D721Med (cell line): ENCODE measurements at regions not wholly inside any gene's neighbourhood (a gene's known extent, or its start where the extent isn't known, plus 50 kb on each side); places are given as distances from the start of the nearest gene placed in this dataset.

Experiments
- DNase-seq: peaks from one replicate; pipeline ENCODE4 v3.0.0; 2011; ENCODE audit warnings: low spot score; ENCODE audit not compliant: insufficient read length
- FAIRE-seq: peaks from 2 replicates; lab custom pipeline; 2011; peaks lifted over from hg19 to GRCh38; lab: Jason Lieb, UNC
- TF ChIP-seq, protein P1 (sequence below): IDR thresholded peaks from 2 replicates; pipeline ENCODE4 v1.5.1; 2012; ENCODE audit warnings: mild to moderate bottlenecking, control low read depth; ENCODE audit not compliant: insufficient read depth; ENCODE audit errors: missing control alignments

GRCh38 chr10:42952349-42952748, 124.5 kb upstream of the RET start:
- FAIRE-seq (no peak), DNase-seq (no peak)
- TF ChIP-seq, protein P1, sequence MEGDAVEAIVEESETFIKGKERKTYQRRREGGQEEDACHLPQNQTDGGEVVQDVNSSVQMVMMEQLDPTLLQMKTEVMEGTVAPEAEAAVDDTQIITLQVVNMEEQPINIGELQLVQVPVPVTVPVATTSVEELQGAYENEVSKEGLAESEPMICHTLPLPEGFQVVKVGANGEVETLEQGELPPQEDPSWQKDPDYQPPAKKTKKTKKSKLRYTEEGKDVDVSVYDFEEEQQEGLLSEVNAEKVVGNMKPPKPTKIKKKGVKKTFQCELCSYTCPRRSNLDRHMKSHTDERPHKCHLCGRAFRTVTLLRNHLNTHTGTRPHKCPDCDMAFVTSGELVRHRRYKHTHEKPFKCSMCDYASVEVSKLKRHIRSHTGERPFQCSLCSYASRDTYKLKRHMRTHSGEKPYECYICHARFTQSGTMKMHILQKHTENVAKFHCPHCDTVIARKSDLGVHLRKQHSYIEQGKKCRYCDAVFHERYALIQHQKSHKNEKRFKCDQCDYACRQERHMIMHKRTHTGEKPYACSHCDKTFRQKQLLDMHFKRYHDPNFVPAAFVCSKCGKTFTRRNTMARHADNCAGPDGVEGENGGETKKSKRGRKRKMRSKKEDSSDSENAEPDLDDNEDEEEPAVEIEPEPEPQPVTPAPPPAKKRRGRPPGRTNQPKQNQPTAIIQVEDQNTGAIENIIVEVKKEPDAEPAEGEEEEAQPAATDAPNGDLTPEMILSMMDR, result no peak

DNA sequence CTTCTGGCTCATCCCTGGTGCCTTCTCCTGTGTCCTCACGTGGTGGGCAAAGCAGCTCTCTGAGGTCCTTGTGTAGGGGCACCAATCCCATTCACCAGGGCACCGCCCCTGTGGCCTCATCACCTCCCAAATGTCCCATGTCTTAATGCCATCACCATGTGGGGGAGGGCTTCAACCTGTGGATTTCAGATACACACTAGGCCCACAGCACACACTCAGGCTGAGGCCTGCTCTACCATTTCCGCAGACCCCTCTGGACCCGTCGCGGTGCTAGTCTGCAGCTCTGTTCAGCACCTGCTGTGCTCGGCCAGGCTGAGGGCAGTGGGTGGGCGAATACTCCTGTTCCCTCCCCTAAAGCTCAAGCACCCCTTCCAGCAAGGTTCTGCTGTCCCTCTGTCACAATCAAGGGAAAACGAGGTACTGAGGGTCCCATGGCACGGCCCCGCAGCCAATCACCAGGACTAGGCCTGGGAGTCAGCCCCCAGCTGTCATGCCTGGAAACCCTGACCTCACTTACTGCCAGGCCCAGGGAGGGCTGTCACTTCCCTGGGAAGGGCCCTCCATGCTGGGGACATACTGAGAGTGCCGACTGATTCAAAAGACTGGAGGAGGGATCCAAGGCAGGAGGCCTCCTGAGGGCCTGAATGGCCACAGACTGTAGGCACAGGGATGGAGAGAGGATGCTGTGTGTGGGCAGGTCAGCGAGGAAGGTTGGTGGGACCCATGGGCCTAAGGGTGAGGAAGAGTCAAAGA, 123.8 kb upstream of the RET start:
- TF ChIP-seq, protein P1, result no peak
- FAIRE-seq, result no peak
- DNase-seq, result no peak

DNA sequence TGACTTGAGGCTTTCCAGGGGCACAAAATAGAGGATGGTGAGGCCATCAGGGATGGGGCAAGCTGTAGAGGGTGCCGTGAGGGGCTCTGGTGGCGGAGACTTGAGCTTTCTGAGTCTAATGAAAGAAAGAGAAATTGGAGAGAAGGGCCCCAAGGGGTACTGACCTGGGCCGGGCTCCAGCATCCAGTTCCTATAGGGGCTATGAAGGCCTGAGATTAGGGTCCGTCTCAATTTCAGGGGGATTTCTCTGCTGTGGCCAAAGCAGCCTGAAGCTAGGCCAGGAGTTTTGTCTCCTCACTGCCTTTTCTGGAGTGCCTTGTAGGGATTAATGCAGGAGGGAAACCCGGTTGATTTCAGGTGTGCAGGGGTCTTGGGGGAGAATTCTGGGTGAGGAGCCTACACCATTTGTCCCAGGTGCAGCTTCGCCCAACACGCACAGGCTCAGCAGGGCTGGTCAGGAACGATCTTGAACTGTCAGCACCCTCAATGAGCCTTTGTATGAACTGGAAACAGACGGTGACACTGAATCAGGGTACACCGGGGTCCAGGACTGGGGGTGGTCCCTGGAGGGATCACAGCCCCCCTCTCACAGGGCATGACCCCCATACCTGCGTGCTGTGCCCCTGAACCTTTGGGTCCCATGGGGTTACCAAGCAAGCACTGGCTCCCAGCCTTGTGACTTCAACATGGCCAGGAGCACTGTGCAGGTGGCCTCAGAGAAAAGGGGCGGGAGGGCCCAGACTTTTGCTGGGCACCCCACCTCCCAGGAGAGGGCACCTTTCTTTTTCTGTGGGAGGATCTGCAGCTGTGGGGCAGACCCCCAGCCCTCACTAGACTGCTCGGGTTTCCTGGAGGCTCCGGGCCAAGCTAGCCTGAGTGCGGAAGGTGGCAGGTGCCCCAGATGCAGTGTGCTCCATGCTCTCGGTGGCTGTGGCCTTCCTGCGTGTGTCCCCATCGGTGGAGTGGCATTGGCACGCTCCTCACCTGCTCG, 122.9 kb upstream of the RET start:
- FAIRE-seq, result no peak
- DNase-seq, result no peak
- TF ChIP-seq, protein P1, result no peak

- FAIRE-seq (no peak), DNase-seq (no peak)
- TF ChIP-seq, protein P1, result no peak
These were observed 121.9 kb upstream of the RET start for GRCh38 chr10:42954766-42955492.

DNA sequence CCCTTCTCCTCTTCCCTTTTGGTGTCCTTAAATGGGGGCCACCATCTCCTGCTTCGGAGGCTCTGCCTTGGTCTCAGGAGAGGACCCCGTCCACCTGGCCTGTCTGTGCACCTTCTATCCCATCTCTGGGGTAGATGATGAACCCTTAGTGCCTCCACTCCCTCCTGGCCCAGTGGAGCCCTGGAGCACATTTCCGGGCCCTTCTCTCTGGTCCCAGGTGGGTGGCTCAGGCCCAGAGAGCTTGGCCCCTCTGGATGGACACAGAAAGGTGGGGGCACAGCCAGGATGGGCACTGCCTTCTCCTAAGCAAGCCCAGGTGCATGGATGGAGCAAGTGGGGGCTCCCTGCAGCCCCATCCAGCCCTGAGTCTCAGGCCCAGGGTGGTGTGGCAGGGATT, 121.4 kb upstream of the RET start:
- DNase-seq, result no peak

DNA sequence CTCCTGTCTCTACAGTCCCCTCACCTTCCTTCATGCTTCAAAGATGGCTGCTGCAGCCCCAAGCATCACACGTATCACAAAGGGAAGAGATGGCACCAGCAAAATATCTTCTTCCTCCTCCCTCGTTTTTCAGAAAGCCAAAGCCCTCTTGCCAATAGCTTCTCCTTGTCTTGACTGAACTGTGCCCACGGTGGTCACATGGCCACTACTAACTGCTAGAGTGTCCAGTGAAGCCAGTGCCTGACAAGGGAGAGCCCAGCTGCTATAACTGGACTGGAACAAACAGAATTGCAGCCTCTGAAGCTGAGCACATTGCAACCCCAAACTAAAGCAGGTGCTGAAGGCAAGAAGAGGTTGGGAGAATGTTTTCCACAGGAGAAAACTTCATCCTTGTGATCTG, 120.8 kb upstream of the RET start:
- FAIRE-seq, result no peak
- TF ChIP-seq, protein P1, result no peak
- DNase-seq, result no peak

More for the DNA sequence above, 121.4 kb upstream of the RET start:
- TF ChIP-seq, protein P1, result no peak
- no peak for FAIRE-seq
